Hematopoietic multipotent progenitor cell (in vitro differentiated cells): ENCODE measurements at regions not wholly inside any gene's neighbourhood (a gene's known extent, or its start where the extent isn't known, plus 50 kb on each side); places are given as distances from the start of the nearest gene placed in this dataset.
"Not testable (repeated sequence)": the region's sequence is repeated elsewhere in the genome, so short reads cannot be mapped to it uniquely, and the experiment has no call there.

Source experiments
- DNase-seq, 3 donors: peaks; one replicate each; pipeline ENCODE4 v3.0.0-alpha.2; 2011 to 2015; ENCODE audit warnings: low read depth in 2 of 3, low spot score in 2 of 3

- DNase-seq = no peak
These were observed 260.8 kb downstream of the QDPR start for GRCh38 chr4:17251101-17251500.

GRCh38 chr4:17250591-17250990 lies 261.3 kb downstream of the QDPR start:
- no peak for DNase-seq

GRCh38 chr4:17246656-17247055 lies 265.2 kb downstream of the QDPR start:
- no peak for DNase-seq

- no peak for DNase-seq
These were observed 270.1 kb downstream of the QDPR start for GRCh38 chr4:17241835-17242234.

GRCh38 chr4:17238633-17239032 lies 273.3 kb downstream of the QDPR start:
- no peak for DNase-seq

- no peak for DNase-seq
These were observed 275.2 kb downstream of the QDPR start for GRCh38 chr4:17236686-17237085.

- DNase-seq = no peak
These were observed 277.2 kb downstream of the QDPR start for GRCh38 chr4:17234678-17235077.

GRCh38 chr4:17232566-17233253 lies 279.2 kb downstream of the QDPR start:
- DNase-seq = no peak

- not testable (repeated sequence) for DNase-seq
These were observed 279.9 kb downstream of the QDPR start for GRCh38 chr4:17231880-17232475.

GRCh38 chr4:17230727-17231126 lies 281.2 kb downstream of the QDPR start:
- no peak for DNase-seq

- DNase-seq = no peak
These were observed 291.1 kb downstream of the QDPR start for GRCh38 chr4:17220816-17221215.

GRCh38 chr4:17218786-17219185 lies 293.1 kb downstream of the QDPR start:
- DNase-seq = no peak

GRCh38 chr4:17206829-17207801 lies 304.8 kb downstream of the QDPR start:
- no peak for DNase-seq

GRCh38 chr4:17204908-17205307 lies 306.5 kb upstream of the LDB2 start:
- no peak for DNase-seq

- no peak for DNase-seq
These were observed 305.4 kb upstream of the LDB2 start for GRCh38 chr4:17203797-17204196.

GRCh38 chr4:17197070-17197469 lies 298.6 kb upstream of the LDB2 start:
- DNase-seq = no peak

- DNase-seq = no peak
These were observed 297.2 kb upstream of the LDB2 start for GRCh38 chr4:17195461-17196275.

GRCh38 chr4:17194586-17194985 lies 296.1 kb upstream of the LDB2 start:
- no peak for DNase-seq

- DNase-seq = no peak
These were observed 291.3 kb upstream of the LDB2 start for GRCh38 chr4:17189759-17190158.

GRCh38 chr4:17189401-17189720 lies 290.9 kb upstream of the LDB2 start:
- DNase-seq = no peak
